DOHH2 (cell line): ENCODE measurements at regions not wholly inside any gene's neighbourhood (a gene's known extent, or its start where the extent isn't known, plus 50 kb on each side); places are given as distances from the start of the nearest gene placed in this dataset.

Experiments used
- EZH2phosphoT487 ChIP-seq: fragments of 200-600 bp; sonication (generic); IDR thresholded peaks from 2 replicates; pipeline ENCODE4 v1.6.1; 2017; ENCODE audit warnings: borderline replicate concordance, mild to moderate bottlenecking, antibody characterized with exemption, low read length, moderate library complexity, mixed read lengths
- TF ChIP-seq, protein P1 (sequence below): fragments of 200-600 bp; sonication (generic); IDR thresholded peaks from one replicate; pipeline ENCODE4 v1.5.1; 2014; ENCODE audit warnings: antibody characterized with exemption, mild to moderate bottlenecking, low read depth, low read length; ENCODE audit not compliant: poor library complexity, severe bottlenecking

- TF ChIP-seq, protein P1, sequence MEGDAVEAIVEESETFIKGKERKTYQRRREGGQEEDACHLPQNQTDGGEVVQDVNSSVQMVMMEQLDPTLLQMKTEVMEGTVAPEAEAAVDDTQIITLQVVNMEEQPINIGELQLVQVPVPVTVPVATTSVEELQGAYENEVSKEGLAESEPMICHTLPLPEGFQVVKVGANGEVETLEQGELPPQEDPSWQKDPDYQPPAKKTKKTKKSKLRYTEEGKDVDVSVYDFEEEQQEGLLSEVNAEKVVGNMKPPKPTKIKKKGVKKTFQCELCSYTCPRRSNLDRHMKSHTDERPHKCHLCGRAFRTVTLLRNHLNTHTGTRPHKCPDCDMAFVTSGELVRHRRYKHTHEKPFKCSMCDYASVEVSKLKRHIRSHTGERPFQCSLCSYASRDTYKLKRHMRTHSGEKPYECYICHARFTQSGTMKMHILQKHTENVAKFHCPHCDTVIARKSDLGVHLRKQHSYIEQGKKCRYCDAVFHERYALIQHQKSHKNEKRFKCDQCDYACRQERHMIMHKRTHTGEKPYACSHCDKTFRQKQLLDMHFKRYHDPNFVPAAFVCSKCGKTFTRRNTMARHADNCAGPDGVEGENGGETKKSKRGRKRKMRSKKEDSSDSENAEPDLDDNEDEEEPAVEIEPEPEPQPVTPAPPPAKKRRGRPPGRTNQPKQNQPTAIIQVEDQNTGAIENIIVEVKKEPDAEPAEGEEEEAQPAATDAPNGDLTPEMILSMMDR: no peak
- no peak for TF ChIP-seq EZH2phosphoT487
Observed at GRCh38 chr20:43838703-43839060, 76.0 kb upstream of the TOX2 start.
